GM18868 (cell line): ENCODE measurements at regions not wholly inside any gene's neighbourhood (a gene's known extent, or its start where the extent isn't known, plus 50 kb on each side); places are given as distances from the start of the nearest gene placed in this dataset.
"Not testable (repeated sequence)": the region's sequence is repeated elsewhere in the genome, so short reads cannot be mapped to it uniquely, and the experiment has no call there.

Experiments
- ATAC-seq: cut with Tn5 transposase; IDR thresholded peaks from one replicate; pipeline ENCODE4 v1.9.1; 2021; ENCODE audit warnings: mild to moderate bottlenecking, moderate library complexity; ENCODE audit not compliant: unreplicated experiment

DNA sequence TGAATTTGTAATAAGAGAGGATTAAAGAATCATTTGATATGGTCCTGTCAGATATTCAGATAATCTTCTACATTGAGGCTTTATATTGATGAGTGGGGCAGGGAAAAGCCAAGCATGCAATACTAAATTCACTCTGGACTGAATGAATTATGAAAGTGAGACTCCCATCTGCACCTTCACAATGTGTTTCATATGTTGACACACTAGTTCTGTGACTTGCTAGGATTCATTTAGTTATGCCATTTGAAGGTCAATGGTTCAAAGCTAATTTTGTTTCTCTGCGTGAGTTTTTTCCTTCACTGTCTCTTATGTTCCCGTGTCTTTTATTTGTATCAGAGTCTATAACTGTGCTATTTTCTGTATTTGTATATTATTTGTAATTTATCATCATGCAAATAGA, 1332.5 kb downstream of the KCNT2 start:
- ATAC-seq = no peak

DNA sequence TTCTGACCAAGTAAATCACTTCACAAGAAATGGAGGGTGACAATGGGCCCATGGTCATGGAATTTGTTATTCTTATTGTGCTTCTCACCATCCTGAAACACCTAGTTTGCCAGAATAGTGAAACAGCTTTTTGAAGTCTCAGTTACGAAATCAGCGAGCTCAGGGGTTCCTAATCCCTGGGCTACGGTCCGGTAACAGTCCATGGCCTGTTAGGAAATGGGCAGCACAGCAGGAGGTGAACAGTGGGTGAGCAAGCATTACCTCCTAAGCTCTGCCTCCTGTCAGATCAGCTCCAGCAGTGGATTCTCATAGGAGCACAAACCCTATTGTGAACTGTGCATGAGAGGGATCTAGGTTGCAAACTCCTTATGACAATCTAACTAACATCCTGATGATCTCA, 1356.3 kb downstream of the KCNT2 start:
- ATAC-seq = no peak

DNA sequence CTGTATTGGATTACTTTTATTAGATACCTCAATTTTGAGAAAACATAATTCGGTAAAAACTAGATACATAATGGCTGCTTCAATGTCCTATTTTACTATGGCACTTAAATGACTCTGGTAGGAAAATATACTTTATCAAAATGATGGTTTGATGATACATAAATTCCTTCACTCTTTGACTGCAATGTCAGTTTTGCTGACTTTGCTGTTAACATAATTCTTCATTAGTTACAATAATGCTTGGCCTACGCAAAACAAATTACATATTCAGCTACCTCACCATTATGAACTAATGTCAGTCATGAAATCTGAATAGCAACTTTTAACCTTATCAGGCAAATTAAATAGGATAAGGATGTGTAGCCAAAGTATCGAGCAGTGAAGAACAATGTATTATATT, 1364.7 kb downstream of the KCNT2 start:
- no peak for ATAC-seq

DNA sequence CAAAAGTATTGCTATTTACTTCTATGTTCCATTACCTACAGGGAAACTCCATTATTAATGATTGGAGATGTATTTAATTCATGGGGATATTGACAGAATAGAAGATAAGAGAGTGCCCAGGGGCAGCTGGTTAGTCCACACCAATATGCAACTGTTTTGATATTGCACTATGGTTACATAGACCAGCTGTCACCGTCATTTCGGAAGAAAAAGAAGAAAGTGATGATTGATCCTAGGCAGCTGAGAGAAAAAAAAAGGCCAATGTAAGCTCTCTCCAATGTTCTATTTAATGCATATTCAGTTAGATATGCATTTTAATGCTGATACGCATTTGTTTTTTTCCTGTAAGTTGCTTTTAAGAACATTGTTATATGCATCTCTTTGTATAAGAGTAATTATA, 1367.2 kb downstream of the KCNT2 start:
- ATAC-seq = no peak

DNA sequence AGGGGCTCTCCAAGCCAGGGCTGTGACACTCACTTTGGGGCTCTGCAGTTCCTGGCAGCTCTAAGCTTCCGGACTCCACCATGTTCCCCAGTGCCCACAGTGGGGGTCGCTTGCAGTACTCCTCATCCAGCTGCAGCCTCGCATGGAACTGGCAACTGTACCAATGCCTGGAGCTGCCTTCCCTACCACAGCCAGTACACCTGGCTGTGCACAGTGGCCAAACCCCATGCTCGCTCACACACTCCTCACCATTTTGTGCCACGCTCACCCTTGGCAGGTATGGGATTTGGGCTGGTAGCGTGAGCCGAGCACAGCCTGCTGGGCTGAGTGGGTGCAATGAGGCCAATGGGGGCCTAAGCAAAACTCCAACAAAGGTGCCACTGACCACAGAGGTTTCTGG, 1369.9 kb downstream of the KCNT2 start:
- no peak for ATAC-seq

DNA sequence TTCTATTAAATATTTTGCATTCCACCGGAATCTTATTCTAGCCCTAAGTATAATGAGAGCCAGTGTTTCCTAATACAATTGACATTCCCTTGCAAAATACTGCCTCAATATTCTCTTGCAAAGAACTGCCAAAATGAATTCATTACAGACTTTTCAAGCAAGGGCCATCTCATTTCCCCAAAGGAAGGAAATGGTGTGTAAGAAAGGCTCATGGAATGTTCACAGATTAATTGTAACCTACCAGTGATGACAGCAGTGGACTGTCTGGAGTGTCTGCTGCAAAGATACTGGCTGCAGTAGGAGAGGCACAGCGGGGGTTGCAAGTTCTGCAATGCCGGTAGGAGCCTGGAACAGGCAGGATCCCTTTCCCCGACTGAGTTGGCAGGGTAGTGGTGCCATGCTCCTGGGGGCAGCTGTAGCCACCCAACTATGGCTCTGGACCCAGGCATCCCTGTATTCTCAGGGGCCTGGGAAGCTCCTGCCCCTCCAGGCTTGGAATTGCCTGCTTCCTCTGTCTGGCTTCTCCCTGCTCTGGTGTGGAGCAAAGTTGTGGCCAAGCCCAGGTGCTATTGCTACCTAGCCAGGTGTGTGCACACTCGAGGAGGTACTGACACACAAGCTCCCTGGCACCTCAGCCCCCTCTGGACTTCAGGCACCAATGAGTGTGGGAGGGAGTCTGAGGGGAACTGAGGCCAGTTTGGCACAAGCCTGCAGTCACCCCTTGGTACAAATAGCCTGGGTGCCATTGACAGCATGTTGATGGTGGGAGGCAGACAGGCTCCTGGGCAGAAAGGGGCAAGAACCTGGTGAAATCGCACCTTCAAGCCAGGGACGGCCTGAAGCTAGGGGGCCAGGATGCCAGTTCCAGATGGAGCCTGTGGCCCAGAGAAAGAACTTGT, 1371.0 kb downstream of the KCNT2 start:
- no peak for ATAC-seq

DNA sequence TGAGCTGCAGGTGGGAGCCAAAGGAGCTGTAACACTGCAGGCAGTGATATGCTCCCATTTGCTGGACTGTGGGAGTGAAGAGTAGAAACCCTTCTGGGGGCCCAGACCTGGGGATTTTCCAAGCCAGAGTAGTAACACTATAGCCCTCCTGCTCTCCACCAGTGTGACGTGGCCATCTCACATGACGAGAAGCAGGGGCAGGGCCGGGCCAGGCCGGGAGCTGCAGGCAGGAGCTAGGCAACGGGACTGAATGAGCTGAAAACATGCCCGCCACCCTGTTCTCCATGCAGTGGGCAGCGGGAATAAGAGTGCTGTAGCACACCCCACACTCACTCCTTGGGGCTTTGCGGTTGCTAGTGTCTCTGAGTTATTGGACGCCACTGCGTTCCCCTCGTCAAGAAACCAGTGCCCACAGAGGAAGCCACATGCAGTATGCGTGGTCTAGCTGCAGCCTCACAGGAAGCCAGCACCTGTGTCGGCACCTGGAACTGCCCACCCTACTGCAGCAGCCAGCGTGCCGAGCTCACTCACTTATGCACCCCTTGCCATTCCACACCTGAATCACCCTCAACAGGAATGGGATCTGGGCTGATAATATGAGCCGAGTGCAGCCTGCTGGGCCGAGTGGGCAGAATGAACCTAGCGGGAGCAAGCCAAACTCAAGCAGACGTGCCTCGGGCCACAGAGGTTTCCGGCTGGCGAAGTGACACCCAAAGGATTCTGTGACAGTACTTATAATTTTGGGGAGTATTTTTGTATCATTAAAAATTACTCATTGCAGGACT, 1389.6 kb downstream of the KCNT2 start:
- ATAC-seq = no peak

DNA sequence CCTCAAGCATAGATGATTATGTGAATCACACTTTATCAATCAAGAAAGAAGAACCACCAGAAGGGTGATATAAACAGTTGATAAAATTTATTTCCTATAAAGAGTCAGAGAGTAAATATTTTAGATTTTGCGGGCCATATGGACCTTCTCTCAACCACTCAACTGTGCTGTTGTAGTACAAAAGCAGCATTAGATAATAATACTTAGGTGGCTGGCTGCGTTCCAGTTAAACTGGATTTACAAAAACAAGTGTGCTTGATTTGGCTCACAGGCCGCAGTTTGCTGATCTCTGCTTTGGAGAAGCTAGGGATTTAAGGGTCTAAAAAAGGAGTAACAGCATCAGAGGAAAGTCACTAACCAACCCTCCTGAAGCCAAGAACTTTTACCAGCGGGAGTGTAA, 1406.0 kb downstream of the KCNT2 start:
- ATAC-seq = no peak

DNA sequence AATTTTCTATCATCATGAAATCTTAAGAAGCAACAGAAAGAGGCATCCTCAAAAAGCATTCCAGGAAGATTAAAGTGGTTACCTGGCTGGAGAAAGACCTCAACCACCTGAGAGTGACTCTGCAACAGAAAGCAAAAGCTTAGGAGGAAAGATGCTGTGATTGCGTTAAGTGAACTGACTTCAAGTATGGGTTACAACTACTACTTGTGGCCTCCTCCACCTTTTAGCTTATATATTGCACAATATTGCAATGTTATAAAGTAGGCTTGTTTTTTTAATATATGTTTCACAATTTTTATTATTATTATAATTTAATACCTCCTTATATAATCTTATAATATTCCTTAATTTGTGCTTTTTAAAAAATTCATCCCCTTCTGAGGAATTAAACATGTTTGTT, 1407.5 kb downstream of the KCNT2 start:
- ATAC-seq = no peak

DNA sequence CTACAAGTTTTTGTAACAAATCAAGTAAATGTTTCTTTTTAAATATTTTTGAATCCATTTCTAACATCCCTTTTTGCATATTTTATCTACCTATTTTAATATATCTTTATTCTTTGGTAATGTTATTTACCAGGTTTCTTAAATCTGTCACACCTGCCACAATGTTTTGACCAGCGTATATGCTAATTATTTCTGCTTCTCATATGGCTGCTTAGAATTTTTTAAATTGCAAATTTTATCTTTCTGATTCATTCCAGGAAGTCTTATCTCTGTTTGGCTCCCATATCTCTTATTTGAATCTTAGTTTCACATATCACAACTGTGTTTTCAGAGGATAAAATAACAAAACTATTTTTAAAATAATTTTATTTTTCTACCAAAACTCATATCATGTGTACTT, 1411.1 kb downstream of the KCNT2 start:
- no peak for ATAC-seq

DNA sequence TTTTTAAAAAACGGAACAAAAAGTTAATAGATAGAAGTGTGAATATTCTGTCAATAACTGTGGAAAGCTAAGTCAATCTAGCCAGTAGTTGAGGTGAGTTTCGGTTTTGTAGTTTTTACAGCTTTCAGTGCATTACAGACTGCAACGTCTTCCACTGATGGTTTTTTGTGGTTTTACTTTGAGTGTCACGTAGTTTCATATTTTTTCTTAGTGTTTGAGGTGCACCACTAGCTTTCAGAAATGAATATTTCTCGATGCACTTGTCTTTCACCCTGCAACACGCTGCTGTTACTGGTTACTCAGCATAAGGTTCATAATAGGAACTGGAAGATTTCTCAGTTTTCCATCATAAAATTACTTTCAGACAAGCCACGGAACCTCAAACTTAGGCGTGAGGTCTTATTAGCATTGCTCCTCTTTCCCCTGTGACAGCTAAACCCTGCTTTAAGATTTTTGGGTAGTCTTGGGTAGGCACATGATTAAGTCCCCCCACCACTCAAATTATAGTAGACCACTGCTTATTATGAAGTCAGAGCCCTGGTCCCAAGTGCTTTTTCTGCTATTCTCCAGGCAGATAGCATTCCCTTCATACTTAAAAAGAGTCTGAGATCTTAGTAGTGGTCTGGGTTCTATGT, 1412.7 kb downstream of the KCNT2 start:
- ATAC-seq = peak; percentile 99

DNA sequence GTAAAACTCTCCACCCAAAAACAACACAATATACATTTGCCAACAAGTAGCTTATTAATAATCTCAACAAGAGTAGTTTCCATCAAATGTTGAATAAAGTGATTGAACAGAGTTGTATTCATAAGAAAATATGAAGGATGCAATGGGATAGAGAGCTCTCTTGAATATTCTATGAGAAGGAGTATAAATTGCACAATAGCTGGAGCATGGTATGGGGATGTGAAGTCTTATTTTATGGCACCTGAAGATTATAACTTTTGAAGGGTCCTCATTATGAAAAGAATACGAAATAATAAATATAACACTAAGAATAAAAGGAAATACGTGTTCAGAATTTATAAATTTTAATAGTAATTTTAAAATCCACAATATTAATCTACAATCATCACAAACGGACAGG, 1415.1 kb downstream of the KCNT2 start:
- ATAC-seq = no peak

DNA sequence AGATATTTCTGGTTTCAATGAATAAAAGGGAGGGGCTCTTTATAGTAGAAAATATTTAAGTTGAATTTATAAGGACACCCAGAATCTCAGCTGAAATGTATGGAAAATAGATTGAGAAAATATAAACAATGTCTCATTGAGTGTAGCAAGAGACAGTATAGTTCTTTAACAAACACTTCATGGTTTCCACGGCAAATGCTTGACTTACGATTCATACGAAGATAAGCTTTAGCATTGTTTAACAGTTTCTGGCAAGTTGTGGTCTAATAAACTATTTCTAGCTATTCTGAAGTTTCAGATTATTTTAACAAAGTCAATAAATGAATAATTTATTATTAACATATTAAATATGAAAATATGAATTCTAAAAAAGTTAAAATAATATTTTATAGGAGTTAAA, 1419.4 kb downstream of the KCNT2 start:
- no peak for ATAC-seq

DNA sequence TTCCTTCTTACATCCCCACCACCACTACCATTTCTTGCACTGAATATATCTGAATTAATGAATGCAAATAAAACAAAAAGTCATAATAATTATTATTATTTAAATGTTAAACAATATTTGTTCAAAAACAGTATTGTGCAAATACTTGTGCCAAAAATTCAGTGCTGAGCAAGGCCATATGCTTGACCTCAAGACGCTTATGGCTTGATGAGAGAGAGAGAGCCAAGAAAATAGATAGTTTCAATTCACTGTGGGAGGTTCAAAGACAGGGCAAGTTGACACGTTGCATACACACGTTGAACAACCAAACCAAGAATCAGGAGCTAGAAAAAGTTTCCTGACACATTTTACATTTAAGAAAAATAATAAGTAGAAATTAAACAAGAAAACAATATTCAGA, 1421.7 kb downstream of the KCNT2 start:
- ATAC-seq = no peak

DNA sequence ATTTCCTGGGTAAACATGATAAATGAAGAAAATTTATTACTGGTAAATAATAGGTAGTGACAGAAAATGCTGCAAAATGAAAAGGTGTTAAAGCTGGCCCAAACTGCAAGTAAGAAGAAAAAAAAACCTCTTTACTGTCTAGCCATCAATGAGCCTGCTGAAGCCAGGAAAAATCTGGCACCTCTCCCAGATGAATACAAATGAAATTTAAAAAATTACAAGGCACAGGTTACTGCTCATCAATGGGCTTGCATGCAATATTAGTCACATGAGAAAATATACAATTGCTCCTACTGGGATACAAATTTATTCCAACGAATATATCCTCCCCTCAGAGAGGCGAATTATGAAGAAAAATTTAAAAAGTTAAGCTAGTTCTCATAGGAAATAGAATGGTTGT, 1422.5 kb downstream of the KCNT2 start:
- ATAC-seq = no peak

DNA sequence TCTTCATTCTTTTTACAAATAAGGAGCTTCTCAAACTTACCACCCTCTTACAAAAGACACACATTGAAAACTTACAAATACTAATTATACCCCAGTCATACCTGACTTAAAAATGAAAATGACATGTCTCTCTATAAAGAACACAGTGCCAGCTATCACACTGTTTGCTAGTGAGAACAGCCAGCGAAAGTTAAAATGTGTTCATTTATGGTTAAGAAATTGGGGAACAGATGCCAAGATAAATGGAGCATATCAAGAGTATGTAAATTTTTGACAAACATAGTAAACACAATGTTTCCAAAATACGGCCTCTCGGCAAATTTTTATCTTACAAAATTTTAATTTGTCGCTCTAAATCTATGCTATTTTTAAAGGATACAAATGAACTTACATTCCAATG, 1422.9 kb downstream of the KCNT2 start:
- no peak for ATAC-seq

DNA sequence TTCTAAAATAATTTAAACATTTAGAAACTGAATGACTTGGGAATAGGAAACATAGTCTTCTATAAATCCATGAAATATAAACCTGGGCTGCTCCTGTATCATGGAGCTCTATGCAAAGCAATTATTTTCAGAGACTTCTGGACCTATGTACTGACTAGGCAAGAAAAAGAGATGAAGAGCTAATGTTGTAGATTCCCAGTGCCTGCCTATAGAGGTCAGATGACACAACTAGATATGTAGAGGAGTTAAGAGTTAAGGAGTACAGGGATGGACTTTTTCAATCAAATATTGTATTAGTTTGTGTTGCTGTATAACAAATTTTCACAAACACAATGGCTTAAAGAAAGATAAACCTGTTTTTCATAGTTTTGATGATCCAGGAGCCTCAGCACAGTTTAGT, 1434.5 kb downstream of the KCNT2 start:
- ATAC-seq = no peak

DNA sequence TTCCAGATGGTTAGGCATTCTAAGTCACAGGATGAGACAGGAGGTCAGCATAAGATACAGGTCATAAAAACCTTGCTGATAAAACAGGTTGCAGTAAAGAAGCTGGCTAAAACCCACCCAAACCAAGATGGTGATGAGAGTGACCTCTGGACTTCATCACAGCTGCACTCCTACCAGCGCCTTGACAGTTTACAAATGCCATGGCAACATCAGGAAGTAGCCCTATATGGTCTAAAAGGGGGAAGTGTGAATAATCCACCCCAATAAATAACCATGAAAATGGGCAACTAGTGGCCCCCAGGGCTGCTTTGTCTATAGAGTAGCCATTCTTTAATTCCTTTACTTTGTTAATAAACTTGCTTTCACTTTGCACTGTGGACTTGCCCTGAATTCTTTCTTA, 1448.4 kb downstream of the KCNT2 start:
- ATAC-seq = not testable (repeated sequence)

DNA sequence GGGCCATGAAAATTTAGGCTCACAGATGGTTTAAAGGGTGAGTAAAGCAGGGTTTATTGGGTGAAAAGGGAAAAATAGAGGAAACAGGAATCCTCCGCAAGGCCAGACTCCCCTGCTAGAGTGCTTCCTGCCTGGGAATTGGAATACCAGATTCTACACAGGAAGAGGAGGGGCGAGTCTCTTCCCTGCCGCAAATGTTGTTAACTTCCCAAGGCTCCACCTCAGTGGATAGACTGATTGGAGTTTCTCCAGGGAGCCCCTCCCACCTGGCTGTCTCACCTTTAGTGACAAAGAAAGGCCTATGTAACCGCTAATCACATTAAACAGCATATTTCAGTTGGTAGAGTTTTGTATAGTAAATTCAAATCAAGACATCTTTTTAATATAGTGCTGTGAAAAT, 1450.1 kb downstream of the KCNT2 start:
- no peak for ATAC-seq

DNA sequence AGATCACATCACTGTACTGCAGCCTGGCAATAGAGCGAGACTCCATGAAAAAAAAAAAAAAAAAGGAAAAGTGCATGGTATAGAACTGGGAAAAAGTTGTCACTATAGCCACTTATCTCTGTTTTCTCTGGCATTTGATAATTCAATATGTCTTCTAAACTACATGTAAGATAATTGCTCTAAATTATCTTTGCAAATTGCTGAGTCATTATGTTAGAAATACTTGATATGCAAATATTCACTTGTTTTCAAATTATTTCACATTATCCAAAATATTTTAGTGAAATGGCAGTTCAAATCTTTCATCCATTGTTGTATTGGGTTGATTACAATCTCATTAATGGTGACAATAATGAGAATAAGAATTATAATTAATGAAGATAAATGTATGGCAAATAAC, 1455.1 kb downstream of the KCNT2 start:
- no peak for ATAC-seq

DNA sequence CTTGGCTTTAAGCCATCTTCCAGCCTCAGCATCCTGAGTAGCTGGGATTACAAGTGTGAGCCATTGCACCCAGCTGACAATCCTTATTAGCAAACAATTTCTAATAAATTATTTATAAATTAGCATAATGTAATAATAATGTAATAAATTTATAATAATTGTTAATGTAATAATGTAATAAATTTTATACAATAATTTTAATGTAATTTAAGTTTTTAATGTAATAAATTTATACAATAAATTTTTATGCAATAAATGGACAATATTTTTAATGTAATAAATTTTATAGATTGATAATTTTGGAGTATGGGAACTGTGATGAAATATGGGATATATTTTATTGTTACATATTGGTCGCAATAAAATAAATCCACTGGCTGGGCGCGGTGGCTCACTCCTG, 1457.5 kb downstream of the KCNT2 start:
- no peak for ATAC-seq

DNA sequence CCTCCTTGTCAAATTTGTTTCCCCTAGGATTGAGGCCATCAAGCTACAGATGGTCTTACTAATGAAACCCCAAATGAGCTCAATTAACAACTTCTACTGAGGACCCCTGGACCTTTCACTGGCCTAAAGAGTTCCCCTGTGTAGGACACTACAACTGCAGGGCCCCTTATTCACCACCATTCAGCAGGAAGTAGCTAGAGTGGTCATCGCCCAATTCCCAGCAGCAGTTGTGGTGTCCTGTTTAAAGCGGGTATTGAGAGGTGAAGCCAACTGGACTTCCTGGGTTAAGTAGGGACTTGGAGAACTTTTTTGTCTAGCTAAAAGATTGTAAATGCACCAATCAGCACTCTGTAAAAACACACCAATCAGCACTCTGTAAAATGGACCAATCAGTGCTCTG, 1466.9 kb downstream of the KCNT2 start:
- no peak for ATAC-seq
